K562 (cell line): ENCODE measurements at regions not wholly inside any gene's neighbourhood (a gene's known extent, or its start where the extent isn't known, plus 50 kb on each side); places are given as distances from the start of the nearest gene placed in this dataset.

Source experiments
- ATAC-seq: fragments of 200-7000 bp; cut with Tn5 transposase; 3 replicates; pipeline ENCODE4 v1.9.1; 2020; ENCODE audit warnings: moderate library complexity
- BruUV-seq: library from RNA; stranded (reverse); fragments of 400-500 nt; replicated peaks from 2 replicates; lab custom pipeline; 2021; lab: Mats Ljungman, UMichigan
- CTCF ChIA-PET: fragments of 300-600 bp; formaldehyde crosslinking; extraction: SDS; loops from one replicate; lab custom pipeline; 2021; ENCODE audit warnings: low intra/inter-chr PET ratio; lab: Yijun Ruan, JAX
- POLR2A ChIA-PET: fragments of 300-600, 350-650 bp; sonication (Branson Sonifier 250); formaldehyde crosslinking; extraction: SDS; loops from one replicate; lab custom pipeline; 2021; ENCODE audit warnings: antibody characterized with exemption, inconsistent platforms; lab: Yijun Ruan, JAX
- DNase-seq, 4 experiments: peaks; one replicate each; pipeline versions ENCODE4 v3.0.0 to v3.0.0-alpha.2; 2011 to 2018; ENCODE audit warnings: low spot score in 3 of 4, mixed read lengths in 3 of 4; ENCODE audit errors: extremely low read depth in 1 of 4
- FAIRE-seq: peaks from 2 replicates; lab custom pipeline; 2011; peaks lifted over from hg19 to GRCh38; lab: Jason Lieb, UNC
- H2AFZ ChIP-seq: 2 replicates; pipeline ENCODE4 v1.6.0; 2011; ENCODE audit warnings: low read depth, low read length, control low read depth, inconsistent platforms
- H3K27ac ChIP-seq: fragments of 200-600 bp; 3 replicates; pipeline ENCODE4 v1.8.0; 2011; ENCODE audit warnings: low read depth, mild to moderate bottlenecking, control low read depth, inconsistent platforms, low read length, moderate library complexity, mixed read lengths; ENCODE audit errors: extremely low read depth
- H3K27me3 ChIP-seq, 2 experiments: fragments of 300-600 bp in 1 of 2; 2 replicates in 1 of 2; 3 replicates in 1 of 2; pipeline versions ENCODE4 v1.6.0 to v1.8.0; 2011; ENCODE audit warnings: inconsistent platforms in 2 of 2, low read length in 2 of 2, mild to moderate bottlenecking in 1 of 2, mixed read lengths in 1 of 2, moderate library complexity in 1 of 2; ENCODE audit not compliant: control insufficient read depth in 2 of 2, insufficient read depth in 2 of 2
- H3K36me3 ChIP-seq: fragments of 300-600 bp; 3 replicates; pipeline ENCODE4 v1.8.0; 2011; ENCODE audit warnings: mild to moderate bottlenecking, low read length, inconsistent platforms; ENCODE audit not compliant: control insufficient read depth, insufficient read depth
- H3K4me1 ChIP-seq, 2 experiments: fragments of 200-600 bp in 1 of 2; replicated peaks in 1 of 2; 2 replicates in 1 of 2; 3 replicates in 1 of 2; pipeline versions ENCODE4 v1.5.1 to v1.8.0; 2011; ENCODE audit warnings: inconsistent platforms in 2 of 2, low read length in 2 of 2, mild to moderate bottlenecking in 1 of 2, mixed read lengths in 1 of 2, moderate library complexity in 1 of 2; ENCODE audit not compliant: control insufficient read depth in 2 of 2, insufficient read depth in 2 of 2
- H3K4me2 ChIP-seq: 2 replicates; pipeline ENCODE4 v1.6.1; 2011; ENCODE audit warnings: low read length, control low read depth, inconsistent platforms, mixed read lengths; ENCODE audit not compliant: insufficient read depth
- H3K4me3 ChIP-seq: fragments of 200-600 bp; sonication (generic), shearing (Covaris generic); 2 replicates; pipeline ENCODE4 v1.5.1; 2016; ENCODE audit warnings: control low read depth, inconsistent platforms
- H3K79me2 ChIP-seq: fragments of 200-600 bp; 3 replicates; pipeline ENCODE4 v1.8.0; 2011; ENCODE audit warnings: low read length, inconsistent platforms; ENCODE audit not compliant: control insufficient read depth, insufficient read depth
- H3K9ac ChIP-seq, 2 experiments: 2 replicates each; pipeline versions ENCODE4 v1.6.0 to v1.6.1; 2011; ENCODE audit warnings: low read depth in 2 of 2, low read length in 2 of 2, control low read depth in 1 of 2, inconsistent platforms in 1 of 2, mild to moderate bottlenecking in 1 of 2, mixed read lengths in 1 of 2; ENCODE audit not compliant: insufficient read depth in 1 of 2
- H3K9me1 ChIP-seq: one replicate; pipeline ENCODE4 v1.6.0; 2011; ENCODE audit warnings: inconsistent platforms, mild to moderate bottlenecking, low read length, moderate library complexity; ENCODE audit not compliant: control insufficient read depth, insufficient read depth
- H3K9me3 ChIP-seq: replicated peaks from 2 replicates; pipeline ENCODE4 v1.5.1; 2011; ENCODE audit warnings: low read depth, low read length, inconsistent platforms; ENCODE audit not compliant: control insufficient read depth, insufficient read depth
- H4K20me1 ChIP-seq: replicated peaks from 2 replicates; pipeline ENCODE4 v1.6.1; 2011; ENCODE audit warnings: low read length, inconsistent platforms, mixed read lengths; ENCODE audit not compliant: control insufficient read depth, insufficient read depth
- HIVEP1 ChIP-seq: fragments of 250-450 bp; sonication (Bioruptor Pico); IDR thresholded peaks from 2 replicates; pipeline ENCODE4 v1.4.0; 2020; ENCODE audit warnings: mild to moderate bottlenecking
- JUNB ChIP-seq: fragments of 450-650 bp; formaldehyde crosslinking; conservative IDR thresholded peaks from 2 replicates; pipeline ENCODE4 v1.4.0; 2020; ENCODE audit warnings: mild to moderate bottlenecking
- MAFG ChIP-seq: fragments of 450-650 bp; conservative IDR thresholded peaks from 2 replicates; pipeline ENCODE4 v1.6.1; 2016; ENCODE audit warnings: missing genetic modification characterization, missing compliant biosample characterization
- MTA3 ChIP-seq: fragments of 450-650 bp; formaldehyde crosslinking; IDR thresholded peaks from 2 replicates; pipeline ENCODE4 v1.6.1; 2017; ENCODE audit warnings: mild to moderate bottlenecking, borderline replicate concordance
- POLR2H ChIP-seq: IDR thresholded peaks from 2 replicates; pipeline ENCODE4 v1.6.1; 2016; ENCODE audit warnings: missing genetic modification characterization, low read depth, mild to moderate bottlenecking, control low read depth, missing compliant biosample characterization, moderate library complexity
- RFX5 ChIP-seq: IDR thresholded peaks from 2 replicates; pipeline ENCODE4 v1.6.1; 2011; ENCODE audit warnings: low read depth, mild to moderate bottlenecking, improper control_type of control experiment, low read length
- WGBS: fragments of 100-300 bp; shearing (Covaris generic); methylation state at CpG from one replicate; pipeline ENCODE4 v1.1.6; 2016; ENCODE audit warnings: low coverage, mixed read lengths; ENCODE audit not compliant: insufficient coverage; ENCODE audit errors: missing lambda C conversion rate; 5-methylcytosine and 5-hydroxymethylcytosine counted together
- in situ Hi-C: fragments of 300-500 bp; cut with MboI; formaldehyde crosslinking; loops from 4 replicates; pipeline ENCODE4 v1.15.0; 2018; ENCODE audit warnings: inconsistent platforms, mixed read lengths
- intact Hi-C: fragments of 100-400 bp; cut with micrococcal nuclease; formaldehyde crosslinking; loops from 2 replicates; pipeline ENCODE4 v1.14.2; 2022
- TF ChIP-seq, protein P1 (sequence below): fragments of 450-650 bp; IDR thresholded peaks from 2 replicates; pipeline ENCODE4 v1.6.1; 2014; ENCODE audit warnings: low read depth, mild to moderate bottlenecking, moderate library complexity, borderline replicate concordance

DNA sequence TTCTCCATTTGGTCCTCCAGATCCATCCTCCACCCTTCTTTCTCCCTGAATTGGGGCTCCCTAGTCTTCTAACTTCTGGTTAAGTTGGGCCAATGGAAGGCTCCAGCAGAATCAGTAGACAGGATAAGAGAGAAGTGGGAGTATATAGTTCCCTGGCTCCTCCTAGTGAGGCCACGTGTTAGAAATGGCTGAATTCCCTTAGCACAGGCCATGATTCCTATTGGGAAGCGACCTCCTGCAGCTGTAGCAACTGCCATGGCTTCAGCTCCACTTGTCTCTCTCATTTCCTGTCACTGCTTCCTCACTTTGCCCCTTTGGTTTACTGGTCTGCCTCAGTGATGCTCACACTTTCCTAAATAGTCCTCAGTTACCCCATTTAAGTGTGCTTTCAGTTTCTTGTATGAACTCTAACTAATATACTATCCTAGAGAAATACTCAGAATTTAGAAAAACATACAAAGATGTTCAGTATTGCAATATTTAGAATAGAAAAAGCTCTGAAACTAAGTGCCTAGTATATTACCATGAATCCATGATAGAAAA lies 104.8 kb upstream of the SMARCA2 start:
- H3K79me2 ChIP-seq, result no peaks in the 10 kb centered on the region
- ChIA-PET CTCF (no interaction called here), POLR2A (no interaction called here)
- DNase-seq (no peak), ATAC-seq (no peak), FAIRE-seq (no peak)
- H3K4me3 ChIP-seq, result no peak overlapping the region
- no peaks in the 10 kb centered on the region for H3K36me3 ChIP-seq
- H3K9me1 ChIP-seq, result no peaks in the 10 kb centered on the region
- intact Hi-C loops (no loop called here), in situ Hi-C loops (no loop called here)
- no peaks in the 10 kb centered on the region for H3K4me1 ChIP-seq
- BruUV-seq, result no TSS peak
- no peak overlapping the region for H3K9ac ChIP-seq
- H3K4me2 ChIP-seq, result no peak overlapping the region
- H4K20me1 ChIP-seq, result no peaks in the 10 kb centered on the region
- H3K9me3 ChIP-seq, result no peaks in the 10 kb centered on the region
- 0% methylated on average over 2 of the region's 2 CpGs for WGBS
- H3K27ac ChIP-seq, result no peak overlapping the region
- H3K27me3 ChIP-seq, result no peaks in the 10 kb centered on the region
- H2AFZ ChIP-seq, result no peak overlapping the region
- TF ChIP-seq HIVEP1 (CRISPR knock-in tag) (no peak), MTA3 (no peak), JUNB (CRISPR knock-in tag) (no peak), POLR2H (tag) (no peak), RFX5 (no peak), MAFG (tag) (no peak)
- TF ChIP-seq, protein P1, sequence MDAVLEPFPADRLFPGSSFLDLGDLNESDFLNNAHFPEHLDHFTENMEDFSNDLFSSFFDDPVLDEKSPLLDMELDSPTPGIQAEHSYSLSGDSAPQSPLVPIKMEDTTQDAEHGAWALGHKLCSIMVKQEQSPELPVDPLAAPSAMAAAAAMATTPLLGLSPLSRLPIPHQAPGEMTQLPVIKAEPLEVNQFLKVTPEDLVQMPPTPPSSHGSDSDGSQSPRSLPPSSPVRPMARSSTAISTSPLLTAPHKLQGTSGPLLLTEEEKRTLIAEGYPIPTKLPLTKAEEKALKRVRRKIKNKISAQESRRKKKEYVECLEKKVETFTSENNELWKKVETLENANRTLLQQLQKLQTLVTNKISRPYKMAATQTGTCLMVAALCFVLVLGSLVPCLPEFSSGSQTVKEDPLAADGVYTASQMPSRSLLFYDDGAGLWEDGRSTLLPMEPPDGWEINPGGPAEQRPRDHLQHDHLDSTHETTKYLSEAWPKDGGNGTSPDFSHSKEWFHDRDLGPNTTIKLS, result no peak
